HG03342 (cell line): ENCODE measurements at regions not wholly inside any gene's neighbourhood (a gene's known extent, or its start where the extent isn't known, plus 50 kb on each side); places are given as distances from the start of the nearest gene placed in this dataset.

Source experiments
- ATAC-seq: cut with Tn5 transposase; IDR thresholded peaks from one replicate; pipeline ENCODE4 v1.9.1; 2021; ENCODE audit warnings: mild to moderate bottlenecking, moderate library complexity; ENCODE audit not compliant: unreplicated experiment

- ATAC-seq = no peak
These were observed 53.7 kb upstream of the SMAD1 start for GRCh38 chr4:145427991-145428390.

- no peak for ATAC-seq
These were observed 54.4 kb upstream of the SMAD1 start for GRCh38 chr4:145427221-145427620.

GRCh38 chr4:145423017-145423708 lies 58.5 kb upstream of the SMAD1 start:
- no peak for ATAC-seq

GRCh38 chr4:145420595-145421214 lies 60.9 kb upstream of the SMAD1 start:
- no peak for ATAC-seq

GRCh38 chr4:145418739-145419138 lies 62.9 kb upstream of the SMAD1 start:
- ATAC-seq = no peak

- no peak for ATAC-seq
These were observed 64.1 kb upstream of the SMAD1 start for GRCh38 chr4:145417348-145418130.

- ATAC-seq = no peak
These were observed 66.8 kb upstream of the SMAD1 start for GRCh38 chr4:145414841-145415240.

- ATAC-seq = no peak
These were observed 67.4 kb upstream of the SMAD1 start for GRCh38 chr4:145414226-145414625.

- ATAC-seq = no peak
These were observed 74.7 kb upstream of the SMAD1 start for GRCh38 chr4:145406970-145407369.

GRCh38 chr4:145404761-145405160 lies 76.9 kb upstream of the SMAD1 start:
- no peak for ATAC-seq

- no peak for ATAC-seq
These were observed 85.1 kb upstream of the SMAD1 start for GRCh38 chr4:145396581-145396980.

GRCh38 chr4:145390571-145390970 lies 91.1 kb upstream of the SMAD1 start:
- no peak for ATAC-seq

- ATAC-seq = no peak
These were observed 92.1 kb upstream of the SMAD1 start for GRCh38 chr4:145389550-145389949.

GRCh38 chr4:145388043-145388442 lies 93.6 kb upstream of the SMAD1 start:
- ATAC-seq = no peak

GRCh38 chr4:145387079-145387478 lies 94.6 kb upstream of the SMAD1 start:
- no peak for ATAC-seq

GRCh38 chr4:145381163-145381562 lies 100.5 kb upstream of the SMAD1 start:
- ATAC-seq = no peak

GRCh38 chr4:145380123-145380522 lies 101.5 kb upstream of the SMAD1 start:
- no peak for ATAC-seq

GRCh38 chr4:145375416-145375815 lies 106.2 kb upstream of the SMAD1 start:
- no peak for ATAC-seq

- no peak for ATAC-seq
These were observed 129.1 kb upstream of the SMAD1 start for GRCh38 chr4:145352438-145353145.

- no peak for ATAC-seq
These were observed 129.7 kb upstream of the SMAD1 start for GRCh38 chr4:145351922-145352321.

- no peak for ATAC-seq
These were observed 130.5 kb upstream of the SMAD1 start for GRCh38 chr4:145351162-145351561.
